ENCODE measurements at regions not wholly inside any gene's neighbourhood (a gene's known extent, or its start where the extent isn't known, plus 50 kb on each side); places are given as distances from the start of the nearest gene placed in this dataset.

DNA sequence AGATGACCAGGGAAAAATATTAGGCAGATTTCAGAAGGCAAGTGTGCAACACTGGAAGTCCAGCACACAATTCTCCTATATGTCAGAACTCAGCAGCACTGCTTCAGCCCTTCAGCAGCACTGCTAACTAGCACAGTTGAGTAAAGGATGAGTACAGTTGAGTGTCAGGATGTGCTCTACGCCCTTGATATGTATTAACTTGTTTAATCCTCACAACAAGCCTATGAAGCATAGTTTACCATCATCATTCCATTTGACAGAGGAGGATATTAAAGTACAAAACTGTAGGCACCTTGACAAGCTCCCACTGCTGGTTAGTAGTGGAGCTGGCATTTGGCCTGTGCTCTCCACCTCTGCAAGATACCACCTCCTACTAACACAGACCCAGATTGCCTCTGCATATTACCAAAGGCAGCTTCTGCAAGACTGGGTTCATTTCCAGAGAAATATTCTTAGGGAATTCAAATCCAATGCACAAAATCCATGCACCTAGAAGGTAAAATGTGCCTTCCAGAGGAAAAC lies 230.8 kb downstream of the ANAPC1 start:
- no peaks in the 10 kb centered on the region; a peak in 1 of 4 replicates for H3K9me3 ChIP-seq (ENCODE audit: insufficient read depth in 2 of 2, low read depth in 1 of 2, low read length in 1 of 2)
- CTCF ChIA-PET (ENCODE audit: partially characterized antibody), result interaction anchor here (1.1 kb wide), 1 partner anchor 266 kb away, joined by 3 read pairs; no protein-coding TSS in a partner anchor
- H3K4me1 ChIP-seq (replicated peaks in 1 of 4; ENCODE audit: control insufficient read depth in 3 of 4, insufficient read depth in 4 of 4, low read length in 3 of 4), result no peaks in the 10 kb centered on the region; a peak in 1 of 7 replicates
- H2AFZ ChIP-seq (ENCODE audit: low read length), result no peak overlapping the region
- H4K8ac ChIP-seq (ENCODE audit: extremely low read depth, insufficient read depth, low read length), result no peak overlapping the region
- no peak overlapping the region for H2BK5ac ChIP-seq (ENCODE audit: low read depth, low read length)
- no peaks in the 10 kb centered on the region for H3K79me2 ChIP-seq (ENCODE audit: control insufficient read depth in 1 of 2, insufficient read depth in 2 of 2, low read length in 2 of 2)
- no peak overlapping the region for H3K23ac ChIP-seq (ENCODE audit: insufficient read length)
- 88% methylated on average over 1 of the region's 1 CpG; no CpG with 5 or more reads in 1 of the 2 experiments for whole genome bisulfite sequencing, 2 experiments (ENCODE audit: extremely low coverage in 1 of 2, insufficient coverage in 1 of 2, insufficient read length in 1 of 2, insufficient replicate concordance in 2 of 2, low coverage in 1 of 2, low lambda C conversion rate in 2 of 2, missing lambda C conversion rate in 1 of 2)
- no peak overlapping the region for H2BK12ac ChIP-seq (ENCODE audit: low read depth, low read length)
- no peak for DNase-seq (ENCODE audit: low read depth in 1 of 2, low spot score in 2 of 2)
- H2AK5ac ChIP-seq (ENCODE audit: low read depth, low read length), result no peak overlapping the region
- H2BK15ac ChIP-seq (ENCODE audit: low read length), result no peak overlapping the region
- no peak overlapping the region for H3K4me3 ChIP-seq (ENCODE audit: extremely low read depth in 1 of 4, insufficient read depth in 2 of 4, low read depth in 3 of 4, low read length in 4 of 4)
- H3K18ac ChIP-seq (ENCODE audit: extremely low read depth, low read length), result no peak overlapping the region
- no peaks in the 10 kb centered on the region for H3K79me1 ChIP-seq (ENCODE audit: low read depth, low read length)
- no peak overlapping the region for H3K14ac ChIP-seq (ENCODE audit: insufficient read length)
- no peak overlapping the region for H2BK120ac ChIP-seq (replicated peaks; ENCODE audit: low read depth, low read length)
- no peak overlapping the region for H4K91ac ChIP-seq (replicated peaks; ENCODE audit: insufficient read length, low read length)
- H3K4ac ChIP-seq (replicated peaks; ENCODE audit: insufficient read length, low read depth, low read length), result no peak overlapping the region
- no peak overlapping the region for H3K4me2 ChIP-seq (ENCODE audit: insufficient read depth in 1 of 2, low read depth in 2 of 2, low read length in 2 of 2)
- no peak overlapping the region for H3K56ac ChIP-seq (replicated peaks; ENCODE audit: insufficient read length, low read depth, low read length)
- H3K9ac ChIP-seq (replicated peaks in 1 of 4; ENCODE audit: extremely low read depth in 1 of 4, low read depth in 3 of 4, low read length in 3 of 4), result no peak overlapping the region
- H3K27ac ChIP-seq (ENCODE audit: low read depth, low read length), result no peak overlapping the region
- no peak overlapping the region for H4K5ac ChIP-seq (ENCODE audit: insufficient read length, low read depth, low read length)
- H3K23me2 ChIP-seq (ENCODE audit: low read depth, low read length), result no peaks in the 10 kb centered on the region
- TF ChIP-seq, protein P1, sequence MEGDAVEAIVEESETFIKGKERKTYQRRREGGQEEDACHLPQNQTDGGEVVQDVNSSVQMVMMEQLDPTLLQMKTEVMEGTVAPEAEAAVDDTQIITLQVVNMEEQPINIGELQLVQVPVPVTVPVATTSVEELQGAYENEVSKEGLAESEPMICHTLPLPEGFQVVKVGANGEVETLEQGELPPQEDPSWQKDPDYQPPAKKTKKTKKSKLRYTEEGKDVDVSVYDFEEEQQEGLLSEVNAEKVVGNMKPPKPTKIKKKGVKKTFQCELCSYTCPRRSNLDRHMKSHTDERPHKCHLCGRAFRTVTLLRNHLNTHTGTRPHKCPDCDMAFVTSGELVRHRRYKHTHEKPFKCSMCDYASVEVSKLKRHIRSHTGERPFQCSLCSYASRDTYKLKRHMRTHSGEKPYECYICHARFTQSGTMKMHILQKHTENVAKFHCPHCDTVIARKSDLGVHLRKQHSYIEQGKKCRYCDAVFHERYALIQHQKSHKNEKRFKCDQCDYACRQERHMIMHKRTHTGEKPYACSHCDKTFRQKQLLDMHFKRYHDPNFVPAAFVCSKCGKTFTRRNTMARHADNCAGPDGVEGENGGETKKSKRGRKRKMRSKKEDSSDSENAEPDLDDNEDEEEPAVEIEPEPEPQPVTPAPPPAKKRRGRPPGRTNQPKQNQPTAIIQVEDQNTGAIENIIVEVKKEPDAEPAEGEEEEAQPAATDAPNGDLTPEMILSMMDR (IDR thresholded peaks at IDR 0.05; ENCODE audit: control extremely low read depth in 1 of 3, insufficient read depth in 1 of 3, low read depth in 1 of 3, low read length in 3 of 3), result peak in 1 of 3 experiments; percentile 25; a peak in 1 of 4 replicates
- TF ChIP-seq GTF2F1 (IDR thresholded peaks at IDR 0.05; ENCODE audit: borderline replicate concordance, low read depth, low read length), result no peak
- no peaks in the 10 kb centered on the region for H3K36me3 ChIP-seq (ENCODE audit: control insufficient read depth in 2 of 4, insufficient read depth in 4 of 4, low read length in 3 of 4)
- FAIRE-seq, result no peak
- no peak overlapping the region for H2BK20ac ChIP-seq (ENCODE audit: low read length)
- no peaks in the 10 kb centered on the region for H4K20me1 ChIP-seq (replicated peaks in 1 of 2; ENCODE audit: control insufficient read depth in 1 of 2, insufficient read depth in 2 of 2, low read length in 2 of 2)
- H3K27me3 ChIP-seq (replicated peaks in 1 of 4; ENCODE audit: control insufficient read depth in 3 of 4, extremely low read depth in 1 of 4, insufficient read depth in 3 of 4, low read length in 3 of 4), result peaks cover 0 to 2% (median 0%) of the 10 kb centered on the region in 4 experiments; a peak in 1 of 7 replicates
- POLR2A ChIA-PET (ENCODE audit: partially characterized antibody), result no interaction called here

All from H1 (cell line).